GM12892 (cell line): ENCODE measurements at regions not wholly inside any gene's neighbourhood (a gene's known extent, or its start where the extent isn't known, plus 50 kb on each side); places are given as distances from the start of the nearest gene placed in this dataset.

Experiments
- POLR2A ChIP-seq: IDR thresholded peaks from 2 replicates; pipeline ENCODE4 v1.6.1; 2011; ENCODE audit warnings: low read depth, low read length, control low read depth
- POLR2AphosphoS5 ChIP-seq: IDR thresholded peaks from 2 replicates; pipeline ENCODE4 v1.6.1; 2011; ENCODE audit warnings: low read depth, low read length, control low read depth

DNA sequence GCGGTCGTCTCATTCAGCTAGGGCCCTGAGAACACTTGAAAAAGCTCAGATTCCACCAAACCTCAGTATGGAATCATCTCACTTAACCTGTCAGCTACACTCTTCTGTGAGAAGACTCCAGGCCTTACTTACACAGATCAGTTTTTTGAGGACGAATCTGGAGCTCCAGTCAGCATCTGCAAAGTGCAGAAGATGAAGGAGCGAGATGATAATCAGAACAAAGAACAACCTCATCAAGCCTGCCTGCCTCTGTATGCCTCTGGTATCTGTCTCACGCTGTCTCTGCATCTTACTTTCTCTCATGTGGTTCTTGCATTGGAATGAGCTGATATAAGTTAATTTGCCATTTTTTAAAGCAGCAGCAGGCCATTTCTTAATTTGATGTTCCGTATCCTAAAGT, 444.1 kb upstream of the LRATD1 start:
- TF ChIP-seq POLR2AphosphoS5: no peak
- TF ChIP-seq POLR2A: no peak
